ENCODE measurements at regions not wholly inside any gene's neighbourhood (a gene's known extent, or its start where the extent isn't known, plus 50 kb on each side); places are given as distances from the start of the nearest gene placed in this dataset.

- TF ChIP-seq CTCF (IDR thresholded peaks at IDR 0.05; ENCODE audit: insufficient read depth, low read length, poor library complexity, severe bottlenecking) (no peak), EZH2phosphoT487 (conservative IDR thresholded peaks at IDR 0.05; ENCODE audit: low read length) (no peak)
These were observed 141.8 kb upstream of the C1QTNF7 start for GRCh38 chr4:15286041-15286440.

All from SU-DHL-6 (cell line).